ENCODE measurements at regions not wholly inside any gene's neighbourhood (a gene's known extent, or its start where the extent isn't known, plus 50 kb on each side); places are given as distances from the start of the nearest gene placed in this dataset.

GRCh38 chr11:91904792-91905785 lies 319.5 kb upstream of the FAT3 start:
- TF ChIP-seq CTCF (conservative IDR thresholded peaks at IDR 0.05; ENCODE audit: low read depth, low read length) = no peak
- no peak for TF ChIP-seq EZH2 (IDR thresholded peaks at IDR 0.05; ENCODE audit: borderline replicate concordance, low read depth, low read length, poor library complexity, severe bottlenecking)
